Right cardiac atrium (tissue), 5 donors: ENCODE measurements at regions not wholly inside any gene's neighbourhood (a gene's known extent, or its start where the extent isn't known, plus 50 kb on each side); places are given as distances from the start of the nearest gene placed in this dataset.

ENCODE experiments used
- ATAC-seq, 2 donors: fragments of 200-7000 bp; cut with Tn5 transposase; one replicate each; pipeline versions ENCODE4 v1.8.0 to v1.9.1; 2020; ENCODE audit warnings: moderate library complexity in 2 of 2, mild to moderate bottlenecking in 1 of 2
- DNase-seq, 3 donors: peaks; one replicate each; pipeline ENCODE4 v3.0.0-alpha.2; 2020
- H3K27ac ChIP-seq: one replicate; pipeline ENCODE4 v1.5.1; 2013; ENCODE audit warnings: mild to moderate bottlenecking, low read length, control low read depth, moderate library complexity
- H3K27me3 ChIP-seq: one replicate; pipeline ENCODE4 v1.6.1; 2013; ENCODE audit not compliant: control insufficient read depth, insufficient read depth
- H3K4me1 ChIP-seq: one replicate; pipeline ENCODE4 v1.6.1; 2013; ENCODE audit warnings: low read length; ENCODE audit not compliant: control insufficient read depth, insufficient read depth
- H3K4me3 ChIP-seq: one replicate; pipeline ENCODE4 v1.5.1; 2013; ENCODE audit warnings: low read length, control low read depth
- H3K9me3 ChIP-seq: one replicate; pipeline ENCODE4 v1.6.1; 2013; ENCODE audit warnings: low read length; ENCODE audit not compliant: control insufficient read depth
- WGBS: extraction: QIAGEN DNeasy Blood & Tissue Kit; methylation state at CpG from one replicate; pipeline ENCODE4 v1.1.7; 2013; 5-methylcytosine and 5-hydroxymethylcytosine counted together
- intact Hi-C, 4 donors: fragments of 100-400 bp; cut with DNase I; formaldehyde crosslinking; loops; one replicate each; pipeline versions ENCODE4 v1.11.0 to v1.14.0; 2022 to 2023
- donor health status: healthy with polysubstance abuse.
- donor health status: DM: no; HTN: yes; CAD: no.
- donor health status: DM: no; HTN: no; CAD: no.
- donor health status: DM: no; HTN: yes; CAD: no; lungs with severe emphysema.
- donor health status: DM: yes; HTN: yes; CAD: no.

- no peak for ATAC-seq
- no peaks in the 10 kb centered on the region for H3K4me1 ChIP-seq
- no peak overlapping the region for H3K4me3 ChIP-seq
- no peaks in the 10 kb centered on the region for H3K9me3 ChIP-seq
- no peak overlapping the region for H3K27ac ChIP-seq
- intact Hi-C loops: no loop called here
- 84% methylated on average over 3 of the region's 3 CpGs for WGBS
- H3K27me3 ChIP-seq: no peaks in the 10 kb centered on the region
- DNase-seq: no peak
Observed at GRCh38 chr21:22292144-22292543, 1293.9 kb downstream of the NCAM2 start.

- ATAC-seq: no peak
Observed at GRCh38 chr21:22297575-22297974, 1299.4 kb downstream of the NCAM2 start.

GRCh38 chr21:22311741-22312462 lies 1313.7 kb downstream of the NCAM2 start:
- WGBS: 75% methylated on average over 2 of the region's 2 CpGs
- no peak for DNase-seq
- H3K4me3 ChIP-seq: no peak overlapping the region
- no peak for ATAC-seq
- H3K4me1 ChIP-seq: no peaks in the 10 kb centered on the region
- no peak overlapping the region for H3K27ac ChIP-seq
- intact Hi-C loops: no loop called here
- H3K9me3 ChIP-seq: no peaks in the 10 kb centered on the region
- no peaks in the 10 kb centered on the region for H3K27me3 ChIP-seq

More at GRCh38 chr21:22297575-22297974, 1299.4 kb downstream of the NCAM2 start:
- intact Hi-C loops: no loop called here
- H3K4me1 ChIP-seq: no peaks in the 10 kb centered on the region
- H3K9me3 ChIP-seq: no peaks in the 10 kb centered on the region
- no peak overlapping the region for H3K4me3 ChIP-seq
- 62% methylated on average over 2 of the region's 2 CpGs for WGBS
- no peaks in the 10 kb centered on the region for H3K27me3 ChIP-seq
- H3K27ac ChIP-seq: no peak overlapping the region
- DNase-seq: no peak

- intact Hi-C loops: no loop called here
- no peak overlapping the region for H3K27ac ChIP-seq
- no peak overlapping the region for H3K4me3 ChIP-seq
- no peak for DNase-seq
- WGBS: 71% methylated on average over 1 of the region's 1 CpG
- H3K27me3 ChIP-seq: no peaks in the 10 kb centered on the region
- no peak for ATAC-seq
- H3K9me3 ChIP-seq: no peaks in the 10 kb centered on the region
- H3K4me1 ChIP-seq: no peaks in the 10 kb centered on the region
Observed at GRCh38 chr21:22314963-22315362, 1316.8 kb downstream of the NCAM2 start.

- 82% methylated on average over 1 of the region's 1 CpG for WGBS
- no peak for ATAC-seq
- intact Hi-C loops: no loop called here
Observed at GRCh38 chr21:22319435-22319834, 1321.2 kb downstream of the NCAM2 start.

DNA sequence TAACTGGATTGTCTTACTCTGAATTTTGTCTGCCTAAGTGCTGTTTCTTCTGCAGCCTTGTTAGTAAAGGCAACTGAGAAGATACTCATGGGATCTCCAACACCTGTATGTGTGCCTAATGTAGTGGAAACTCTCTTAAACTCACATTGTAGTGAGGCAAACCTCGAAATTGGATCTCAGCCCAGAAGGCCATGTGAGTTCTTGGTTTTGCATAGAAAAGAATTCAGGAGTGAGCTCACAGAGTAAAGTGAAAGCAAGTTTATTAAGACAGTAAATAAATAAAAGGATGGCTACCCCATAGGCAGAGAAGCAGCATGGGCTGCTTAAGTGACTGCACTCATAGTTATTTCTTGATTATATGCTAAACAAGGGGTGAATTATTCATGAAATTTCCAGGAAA lies 1344.7 kb downstream of the NCAM2 start:
- H3K4me3 ChIP-seq: no peak overlapping the region
- intact Hi-C loops: no loop called here
- H3K27me3 ChIP-seq: no peaks in the 10 kb centered on the region
- H3K4me1 ChIP-seq: no peaks in the 10 kb centered on the region
- WGBS: 32% methylated on average over 1 of the region's 1 CpG
- H3K27ac ChIP-seq: no peak overlapping the region
- DNase-seq (no peak), ATAC-seq (no peak)
- no peaks in the 10 kb centered on the region for H3K9me3 ChIP-seq

More at GRCh38 chr21:22319435-22319834, 1321.2 kb downstream of the NCAM2 start:
- Histone ChIP-seq H3K9me3 (no peaks in the 10 kb centered on the region), H3K4me3 (no peak overlapping the region), H3K27ac (no peak overlapping the region), H3K4me1 (no peaks in the 10 kb centered on the region), H3K27me3 (no peaks in the 10 kb centered on the region)
- DNase-seq: no peak

- 71% methylated on average over 2 of the region's 2 CpGs for WGBS
- H3K4me1 ChIP-seq: no peaks in the 10 kb centered on the region
- no peak overlapping the region for H3K4me3 ChIP-seq
- H3K27ac ChIP-seq: no peak overlapping the region
- ATAC-seq (no peak), DNase-seq (no peak)
- intact Hi-C loops: no loop called here
- H3K9me3 ChIP-seq: no peaks in the 10 kb centered on the region
- H3K27me3 ChIP-seq: no peaks in the 10 kb centered on the region
Observed at GRCh38 chr21:22343303-22343702, 1345.1 kb downstream of the NCAM2 start.

DNA sequence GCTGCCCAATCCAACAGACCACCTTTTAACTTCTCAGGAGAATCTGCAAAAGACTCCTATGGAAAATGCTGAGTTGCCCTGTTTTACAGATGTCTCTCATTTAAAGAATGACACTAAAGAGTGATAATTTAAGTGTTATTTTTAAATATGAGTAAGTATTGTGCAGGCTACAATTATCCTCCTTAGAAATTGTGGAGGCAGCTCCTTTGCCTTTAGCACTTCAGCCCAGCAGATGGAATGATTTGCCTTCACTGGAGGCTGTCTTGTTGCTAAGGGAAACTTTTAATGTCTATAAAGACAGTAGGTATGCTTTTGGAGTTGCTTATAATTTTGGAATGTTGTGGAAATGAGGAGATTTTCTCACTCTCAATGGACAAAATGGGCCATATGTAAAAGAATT lies 1345.5 kb downstream of the NCAM2 start:
- DNase-seq (no peak), ATAC-seq (no peak)
- H3K4me3 ChIP-seq: no peak overlapping the region
- H3K27ac ChIP-seq: no peak overlapping the region
- no peaks in the 10 kb centered on the region for H3K27me3 ChIP-seq
- H3K9me3 ChIP-seq: no peaks in the 10 kb centered on the region
- H3K4me1 ChIP-seq: no peaks in the 10 kb centered on the region
- intact Hi-C loops: no loop called here

DNA sequence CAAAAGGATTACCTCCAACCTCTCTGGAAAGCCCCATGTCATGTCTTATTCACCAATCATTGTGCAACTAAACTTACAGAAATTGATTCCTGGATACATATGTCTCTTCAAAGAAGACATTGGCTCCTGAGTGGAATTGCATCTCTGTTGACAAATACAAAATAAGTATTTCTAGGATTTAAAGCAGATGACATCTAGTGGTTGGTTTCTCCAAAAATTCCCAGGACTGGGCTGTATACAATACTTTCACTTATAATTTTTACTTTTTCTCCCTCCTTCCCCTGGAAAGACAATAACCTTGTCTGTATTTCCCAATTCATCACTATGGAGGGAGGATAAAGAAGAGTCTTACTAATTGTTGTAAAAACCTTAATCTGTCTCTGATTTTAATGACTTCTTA lies 1347.4 kb downstream of the NCAM2 start:
- no peak for ATAC-seq
- Histone ChIP-seq H3K4me3 (no peak overlapping the region), H3K27me3 (no peaks in the 10 kb centered on the region), H3K9me3 (no peaks in the 10 kb centered on the region), H3K4me1 (no peaks in the 10 kb centered on the region), H3K27ac (no peak overlapping the region)
- no peak for DNase-seq
- intact Hi-C loops: no loop called here

GRCh38 chr21:22346576-22346975 lies 1348.4 kb downstream of the NCAM2 start:
- intact Hi-C loops: no loop called here
- WGBS: 33% methylated on average over 1 of the region's 1 CpG
- ATAC-seq: no peak
- H3K9me3 ChIP-seq: no peaks in the 10 kb centered on the region
- H3K27ac ChIP-seq: no peak overlapping the region
- no peak for DNase-seq
- H3K27me3 ChIP-seq: no peaks in the 10 kb centered on the region
- no peaks in the 10 kb centered on the region for H3K4me1 ChIP-seq
- no peak overlapping the region for H3K4me3 ChIP-seq

DNA sequence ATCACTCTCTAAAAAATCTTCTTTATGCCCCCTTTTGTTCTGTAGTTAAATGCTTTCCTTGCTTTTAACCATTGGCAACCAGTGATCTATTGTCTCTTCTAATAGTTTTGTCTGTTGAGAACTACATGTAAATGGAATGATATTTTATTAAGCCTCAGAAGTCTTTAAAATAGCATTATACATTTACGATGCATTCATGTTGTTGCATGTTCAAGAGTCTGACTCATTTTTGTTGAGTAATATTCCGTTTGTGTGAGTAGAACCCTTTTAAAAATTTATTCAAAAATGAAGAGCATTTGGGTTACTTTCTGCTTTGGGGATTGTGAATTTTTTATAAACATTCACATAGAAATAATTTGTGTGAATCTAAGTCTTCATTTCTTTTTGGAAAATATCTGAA lies 1352.9 kb downstream of the NCAM2 start:
- Histone ChIP-seq H3K27ac (no peak overlapping the region), H3K27me3 (no peaks in the 10 kb centered on the region), H3K4me1 (no peaks in the 10 kb centered on the region), H3K4me3 (no peak overlapping the region), H3K9me3 (no peaks in the 10 kb centered on the region)
- WGBS: 59% methylated on average over 2 of the region's 2 CpGs
- no peak for DNase-seq
- intact Hi-C loops: no loop called here
- ATAC-seq: no peak

GRCh38 chr21:22352088-22352487 lies 1353.9 kb downstream of the NCAM2 start:
- H3K4me3 ChIP-seq: no peak overlapping the region
- intact Hi-C loops: no loop called here
- 76% methylated on average over 1 of the region's 1 CpG for WGBS
- DNase-seq (no peak), ATAC-seq (no peak)
- H3K4me1 ChIP-seq: no peaks in the 10 kb centered on the region
- H3K27ac ChIP-seq: no peak overlapping the region
- no peaks in the 10 kb centered on the region for H3K27me3 ChIP-seq
- H3K9me3 ChIP-seq: no peaks in the 10 kb centered on the region
